IPS DF 6.9 (cell line): ENCODE measurements at regions not wholly inside any gene's neighbourhood (a gene's known extent, or its start where the extent isn't known, plus 50 kb on each side); places are given as distances from the start of the nearest gene placed in this dataset.

ENCODE experiments used
- DNase-seq: peaks from one replicate; pipeline ENCODE4 v3.0.0-alpha.2; 2013; ENCODE audit warnings: low read depth, low spot score
- H3K27ac ChIP-seq: one replicate; pipeline ENCODE4 v1.5.1; 2013; ENCODE audit warnings: low read length, control low read depth
- H3K27me3 ChIP-seq: 2 replicates; pipeline ENCODE4 v1.6.1; 2013; ENCODE audit warnings: mild to moderate bottlenecking, low read length; ENCODE audit not compliant: control insufficient read depth, insufficient read depth
- H3K36me3 ChIP-seq: 2 replicates; pipeline ENCODE4 v1.6.1; 2013; ENCODE audit warnings: low read length; ENCODE audit not compliant: control insufficient read depth, insufficient read depth
- H3K4me1 ChIP-seq: 2 replicates; pipeline ENCODE4 v1.6.1; 2013; ENCODE audit warnings: low read length; ENCODE audit not compliant: control insufficient read depth, insufficient read depth
- H3K4me3 ChIP-seq: 2 replicates; pipeline ENCODE4 v1.5.1; 2013; ENCODE audit warnings: mild to moderate bottlenecking, low read length
- H3K9me3 ChIP-seq: 2 replicates; pipeline ENCODE4 v1.6.1; 2013; ENCODE audit warnings: low read length, inconsistent platforms; ENCODE audit not compliant: control insufficient read depth, insufficient read depth
- WGBS: extraction: QIAGEN DNeasy Blood & Tissue Kit; methylation state at CpG from one replicate; pipeline ENCODE4 v1.1.7; 2013; ENCODE audit warnings: mixed read lengths, missing lambda C conversion rate; ENCODE audit not compliant: insufficient read length, insufficient coverage; 5-methylcytosine and 5-hydroxymethylcytosine counted together

GRCh38 chr9:73038089-73038509 lies 85.2 kb upstream of the ALDH1A1 start:
- WGBS: no CpG with 5 or more reads among the region's 4 CpGs
- Histone ChIP-seq H3K36me3 (no peaks in the 10 kb centered on the region), H3K27me3 (no peaks in the 10 kb centered on the region), H3K27ac (no peak overlapping the region), H3K9me3 (no peaks in the 10 kb centered on the region), H3K4me3 (no peak overlapping the region), H3K4me1 (no peaks in the 10 kb centered on the region)
- no peak for DNase-seq

DNA sequence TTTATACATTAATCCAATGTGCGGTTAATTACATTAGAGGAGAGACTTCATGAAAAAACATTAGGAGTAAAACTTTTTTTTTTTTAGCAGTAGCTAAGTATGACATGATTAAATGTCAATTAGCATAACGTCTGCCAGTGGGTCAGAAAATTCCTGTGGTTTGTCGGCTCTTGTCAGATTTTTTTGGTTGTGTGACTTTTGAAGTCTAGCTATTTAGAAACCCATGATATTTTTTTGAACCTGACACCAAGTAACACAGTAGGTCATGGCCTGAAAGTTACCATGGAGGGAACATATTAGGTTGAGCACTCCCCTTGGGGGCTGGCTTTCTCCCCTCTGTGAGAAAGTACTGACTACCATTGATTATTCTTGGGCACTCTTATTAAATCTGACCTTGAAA lies 84.8 kb upstream of the ALDH1A1 start:
- H3K4me1 ChIP-seq: no peaks in the 10 kb centered on the region
- no CpG with 5 or more reads among the region's 3 CpGs for WGBS
- H3K27ac ChIP-seq: no peak overlapping the region

DNA sequence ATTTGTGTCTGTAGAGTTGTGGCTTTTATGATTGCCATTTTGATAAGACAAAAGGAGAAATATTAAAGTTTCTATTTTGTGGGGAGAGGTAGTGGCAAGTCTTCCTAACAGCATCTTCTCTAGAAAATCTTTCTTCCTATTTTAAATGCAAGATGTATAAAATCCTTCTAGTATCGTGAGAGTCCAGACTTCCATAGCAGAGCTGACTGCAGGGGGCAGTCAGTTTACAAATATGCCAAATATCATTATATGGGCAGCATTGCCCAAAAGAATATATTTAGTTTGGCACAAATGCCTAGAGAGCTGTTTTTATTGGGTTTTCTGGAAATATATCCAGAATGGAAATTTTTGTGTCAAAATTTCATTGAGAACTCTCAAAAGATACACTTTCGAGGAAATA lies 82.1 kb upstream of the ALDH1A1 start:
- H3K27me3 ChIP-seq: no peaks in the 10 kb centered on the region
- no peak overlapping the region for H3K4me3 ChIP-seq
- no peaks in the 10 kb centered on the region for H3K9me3 ChIP-seq
- no peaks in the 10 kb centered on the region for H3K4me1 ChIP-seq
- no peak for DNase-seq
- no CpG with 5 or more reads among the region's 2 CpGs for WGBS
- H3K27ac ChIP-seq: no peak overlapping the region
- no peaks in the 10 kb centered on the region for H3K36me3 ChIP-seq

More for the DNA sequence above, 84.8 kb upstream of the ALDH1A1 start:
- DNase-seq: no peak
- Histone ChIP-seq H3K9me3 (no peaks in the 10 kb centered on the region), H3K4me3 (no peak overlapping the region), H3K36me3 (no peaks in the 10 kb centered on the region), H3K27me3 (no peaks in the 10 kb centered on the region)

DNA sequence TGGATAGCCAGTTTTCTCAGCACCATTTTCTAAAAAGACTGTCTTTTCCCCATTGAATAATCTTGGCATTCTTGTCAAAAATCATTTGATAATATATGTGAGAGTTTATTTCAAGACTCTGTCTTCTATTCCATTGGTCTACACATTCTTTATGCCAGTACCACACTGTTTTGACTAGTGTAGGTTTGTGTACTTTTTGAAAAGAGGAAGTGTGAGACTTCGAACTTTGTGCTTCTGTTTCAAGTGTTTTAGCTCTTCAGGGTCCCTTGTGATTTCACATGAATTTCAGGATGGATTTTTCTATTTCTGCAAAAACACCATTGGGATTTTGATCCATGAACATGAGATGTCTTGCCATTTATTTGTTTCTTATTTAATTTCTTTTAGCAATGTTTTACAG lies 78.5 kb upstream of the ALDH1A1 start:
- no peaks in the 10 kb centered on the region for H3K4me1 ChIP-seq
- H3K9me3 ChIP-seq: no peaks in the 10 kb centered on the region
- DNase-seq: no peak
- no peaks in the 10 kb centered on the region for H3K27me3 ChIP-seq
- H3K36me3 ChIP-seq: no peaks in the 10 kb centered on the region
- no peak overlapping the region for H3K27ac ChIP-seq
- H3K4me3 ChIP-seq: no peak overlapping the region
- whole genome bisulfite sequencing: no CpG with 5 or more reads among the region's 1 CpG

DNA sequence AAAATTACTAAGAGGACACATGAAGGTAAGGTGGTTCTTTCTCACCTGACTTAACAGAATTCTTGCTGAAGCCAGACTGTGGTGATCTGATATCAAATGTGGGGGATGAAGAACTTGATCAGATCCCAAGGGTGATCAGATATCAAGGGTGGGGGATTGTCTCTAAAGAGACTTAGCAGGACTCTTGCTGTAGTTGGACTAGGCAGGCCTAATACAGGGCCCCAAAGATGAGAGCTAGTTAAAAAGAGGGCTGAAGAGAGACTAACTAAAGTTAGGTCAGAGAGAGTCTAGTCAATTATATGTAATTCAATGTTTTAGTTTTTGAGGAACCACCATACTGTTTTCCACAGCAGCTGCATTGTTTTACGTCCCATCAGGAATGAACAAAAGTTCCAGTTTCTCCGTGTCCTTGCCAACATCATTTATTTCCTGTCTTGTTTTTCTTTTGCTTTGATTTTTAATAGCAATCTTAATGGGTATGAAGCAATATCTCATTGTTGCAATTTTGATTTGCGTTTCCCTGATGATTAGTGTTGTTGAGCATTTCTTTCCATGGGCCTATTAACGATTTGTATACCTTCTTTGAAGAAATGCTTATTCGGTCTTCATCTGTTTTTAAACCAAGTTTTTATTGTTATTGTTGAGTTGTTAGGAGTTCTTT lies 77.6 kb upstream of the ALDH1A1 start:
- Histone ChIP-seq H3K36me3 (no peaks in the 10 kb centered on the region), H3K4me3 (no peak overlapping the region), H3K9me3 (no peaks in the 10 kb centered on the region), H3K27me3 (no peaks in the 10 kb centered on the region), H3K4me1 (no peaks in the 10 kb centered on the region), H3K27ac (no peak overlapping the region)
- no peak for DNase-seq
- WGBS: no CpG with 5 or more reads among the region's 5 CpGs

DNA sequence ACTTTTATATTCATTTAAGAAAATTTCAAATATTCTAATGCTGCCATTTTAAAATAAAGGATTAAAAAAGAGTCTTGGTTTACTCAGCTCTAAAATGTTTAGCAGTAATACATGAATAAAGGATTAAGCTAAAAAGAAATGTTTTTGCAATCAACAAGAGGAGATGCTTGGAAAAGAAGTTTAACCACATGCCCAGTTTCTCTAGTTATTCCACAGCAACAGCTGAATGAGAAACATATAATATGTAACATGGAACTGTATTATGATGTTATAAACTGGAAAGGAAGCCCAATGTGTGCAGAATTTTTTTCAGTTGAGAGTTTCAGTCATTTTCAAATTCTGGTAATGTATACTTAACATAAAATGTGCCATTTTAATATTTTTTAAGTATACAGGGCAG lies 76.5 kb upstream of the ALDH1A1 start:
- Histone ChIP-seq H3K27ac (no peak overlapping the region), H3K9me3 (no peaks in the 10 kb centered on the region), H3K36me3 (no peaks in the 10 kb centered on the region), H3K4me3 (no peak overlapping the region), H3K4me1 (no peaks in the 10 kb centered on the region), H3K27me3 (no peaks in the 10 kb centered on the region)
- no peak for DNase-seq

- H3K4me1 ChIP-seq: no peaks in the 10 kb centered on the region
- H3K27ac ChIP-seq: no peak overlapping the region
- no peaks in the 10 kb centered on the region for H3K27me3 ChIP-seq
- no peaks in the 10 kb centered on the region for H3K36me3 ChIP-seq
- no peak for DNase-seq
- H3K9me3 ChIP-seq: no peaks in the 10 kb centered on the region
- no CpG with 5 or more reads among the region's 5 CpGs for WGBS
- H3K4me3 ChIP-seq: no peak overlapping the region
Measured at GRCh38 chr9:73026375-73026774, 73.5 kb upstream of the ALDH1A1 start.

DNA sequence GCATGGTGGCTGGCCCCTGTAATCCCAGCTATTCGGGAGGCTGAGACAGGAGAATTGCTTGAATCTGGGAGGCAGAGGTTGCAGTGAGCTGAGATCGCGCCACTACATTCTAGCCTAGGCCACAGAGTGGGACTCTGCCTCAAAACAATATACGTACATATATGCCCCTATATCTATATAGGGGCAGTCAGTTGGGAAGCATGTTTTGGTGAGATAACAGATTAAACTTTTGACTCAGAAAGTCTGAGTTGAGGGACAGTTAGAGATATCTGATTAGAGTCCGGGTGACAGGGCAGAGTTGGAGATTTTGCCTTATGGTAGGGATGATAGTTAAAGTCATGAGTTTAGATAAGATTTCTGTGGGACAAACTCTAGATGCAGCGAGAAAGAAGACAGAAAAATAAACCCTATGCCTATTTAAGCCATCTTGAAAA lies 71.8 kb upstream of the ALDH1A1 start:
- DNase-seq: no peak
- Histone ChIP-seq H3K27me3 (no peaks in the 10 kb centered on the region), H3K9me3 (no peaks in the 10 kb centered on the region), H3K27ac (no peak overlapping the region), H3K4me1 (no peaks in the 10 kb centered on the region), H3K4me3 (no peak overlapping the region), H3K36me3 (no peaks in the 10 kb centered on the region)
- WGBS: no CpG with 5 or more reads among the region's 6 CpGs

- Histone ChIP-seq H3K36me3 (no peaks in the 10 kb centered on the region), H3K27ac (no peak overlapping the region), H3K9me3 (no peaks in the 10 kb centered on the region), H3K27me3 (no peaks in the 10 kb centered on the region), H3K4me1 (no peaks in the 10 kb centered on the region), H3K4me3 (no peak overlapping the region)
- DNase-seq: peak; percentile 33
- WGBS: no CpG with 5 or more reads among the region's 7 CpGs
Measured at GRCh38 chr9:73023025-73023541, 70.2 kb upstream of the ALDH1A1 start.

- DNase-seq: no peak
- no peaks in the 10 kb centered on the region for H3K4me1 ChIP-seq
- H3K27ac ChIP-seq: no peak overlapping the region
- H3K9me3 ChIP-seq: no peaks in the 10 kb centered on the region
- no CpG with 5 or more reads among the region's 2 CpGs for WGBS
- no peak overlapping the region for H3K4me3 ChIP-seq
- H3K27me3 ChIP-seq: no peaks in the 10 kb centered on the region
- H3K36me3 ChIP-seq: no peaks in the 10 kb centered on the region
Measured at GRCh38 chr9:73022353-73022752, 69.5 kb upstream of the ALDH1A1 start.

- H3K36me3 ChIP-seq: no peaks in the 10 kb centered on the region
- no peaks in the 10 kb centered on the region for H3K9me3 ChIP-seq
- H3K4me1 ChIP-seq: no peaks in the 10 kb centered on the region
- no CpG with 5 or more reads among the region's 3 CpGs for WGBS
- H3K27ac ChIP-seq: no peak overlapping the region
- DNase-seq: no peak
- H3K27me3 ChIP-seq: no peaks in the 10 kb centered on the region
- no peak overlapping the region for H3K4me3 ChIP-seq
Measured at GRCh38 chr9:73020877-73021276, 68.0 kb upstream of the ALDH1A1 start.
